ENCODE measurements at regions not wholly inside any gene's neighbourhood (a gene's known extent, or its start where the extent isn't known, plus 50 kb on each side); places are given as distances from the start of the nearest gene placed in this dataset.

DNA sequence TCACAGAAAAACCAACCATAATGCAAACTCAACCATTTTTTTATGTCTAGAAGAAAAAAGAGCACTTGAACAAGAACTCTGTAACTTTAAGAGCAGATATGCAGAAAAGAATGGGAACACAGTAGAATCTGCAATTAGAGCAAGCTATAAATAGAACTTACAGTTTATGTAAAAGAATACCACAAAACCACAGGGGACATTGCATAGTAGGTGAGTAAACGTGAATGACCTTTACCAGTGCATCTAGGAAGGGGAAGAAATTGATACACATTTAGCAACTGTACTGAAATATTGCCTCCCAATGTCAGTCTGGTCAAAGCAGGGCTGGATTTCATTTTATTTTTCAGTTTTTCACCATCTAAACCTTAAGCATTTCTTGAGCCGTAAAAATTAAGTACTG, 242.2 kb upstream of the EDNRB start:
- no peaks in the 10 kb centered on the region for H3K4me1 ChIP-seq (ENCODE audit: insufficient read depth, low read length)
- H3K9ac ChIP-seq (ENCODE audit: low read length) = no peak overlapping the region
- H3K27me3 ChIP-seq (ENCODE audit: low read length) = no peaks in the 10 kb centered on the region
- H3K36me3 ChIP-seq (ENCODE audit: low read depth, low read length) = no peaks in the 10 kb centered on the region
- H4K20me1 ChIP-seq (ENCODE audit: low read length) = no peaks in the 10 kb centered on the region
- H3K4me3 ChIP-seq (ENCODE audit: low read length) = no peak overlapping the region
- POLR2A ChIA-PET (ENCODE audit: unreplicated experiment) = no interaction called here
- no peak overlapping the region for H3K27ac ChIP-seq (ENCODE audit: low read length)
- no peaks in the 10 kb centered on the region for H3F3A ChIP-seq (ENCODE audit: low read length, unreplicated experiment)
- H3K79me2 ChIP-seq (ENCODE audit: low read length) = no peaks in the 10 kb centered on the region
- peak; percentile 17 for DNase-seq
- H3K9me2 ChIP-seq (replicated peaks; ENCODE audit: low read length) = no peaks in the 10 kb centered on the region
- BruUV-seq (replicated peaks) = no TSS peak
- H3K9me3 ChIP-seq (ENCODE audit: low read length) = no peaks in the 10 kb centered on the region
- H3K4me2 ChIP-seq (ENCODE audit: low read length) = no peak overlapping the region
- CTCF ChIA-PET = no interaction called here
- ATAC-seq = no peak; the same call in 1 of the 2 replicates
- no peak overlapping the region for H2AFZ ChIP-seq (ENCODE audit: low read length)
- TF ChIP-seq EZH2phosphoT487 (IDR thresholded peaks at IDR 0.05; ENCODE audit: borderline replicate concordance, low read length) = no peak
- TF ChIP-seq, protein P1, sequence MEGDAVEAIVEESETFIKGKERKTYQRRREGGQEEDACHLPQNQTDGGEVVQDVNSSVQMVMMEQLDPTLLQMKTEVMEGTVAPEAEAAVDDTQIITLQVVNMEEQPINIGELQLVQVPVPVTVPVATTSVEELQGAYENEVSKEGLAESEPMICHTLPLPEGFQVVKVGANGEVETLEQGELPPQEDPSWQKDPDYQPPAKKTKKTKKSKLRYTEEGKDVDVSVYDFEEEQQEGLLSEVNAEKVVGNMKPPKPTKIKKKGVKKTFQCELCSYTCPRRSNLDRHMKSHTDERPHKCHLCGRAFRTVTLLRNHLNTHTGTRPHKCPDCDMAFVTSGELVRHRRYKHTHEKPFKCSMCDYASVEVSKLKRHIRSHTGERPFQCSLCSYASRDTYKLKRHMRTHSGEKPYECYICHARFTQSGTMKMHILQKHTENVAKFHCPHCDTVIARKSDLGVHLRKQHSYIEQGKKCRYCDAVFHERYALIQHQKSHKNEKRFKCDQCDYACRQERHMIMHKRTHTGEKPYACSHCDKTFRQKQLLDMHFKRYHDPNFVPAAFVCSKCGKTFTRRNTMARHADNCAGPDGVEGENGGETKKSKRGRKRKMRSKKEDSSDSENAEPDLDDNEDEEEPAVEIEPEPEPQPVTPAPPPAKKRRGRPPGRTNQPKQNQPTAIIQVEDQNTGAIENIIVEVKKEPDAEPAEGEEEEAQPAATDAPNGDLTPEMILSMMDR (conservative IDR thresholded peaks at IDR 0.05; ENCODE audit: low read depth, low read length) = no peak
- TF ChIP-seq EZH2 (IDR thresholded peaks at IDR 0.05; ENCODE audit: low read length, unreplicated experiment) = no peak
- intact Hi-C loops (cut with micrococcal nuclease) = no loop called here

DNA sequence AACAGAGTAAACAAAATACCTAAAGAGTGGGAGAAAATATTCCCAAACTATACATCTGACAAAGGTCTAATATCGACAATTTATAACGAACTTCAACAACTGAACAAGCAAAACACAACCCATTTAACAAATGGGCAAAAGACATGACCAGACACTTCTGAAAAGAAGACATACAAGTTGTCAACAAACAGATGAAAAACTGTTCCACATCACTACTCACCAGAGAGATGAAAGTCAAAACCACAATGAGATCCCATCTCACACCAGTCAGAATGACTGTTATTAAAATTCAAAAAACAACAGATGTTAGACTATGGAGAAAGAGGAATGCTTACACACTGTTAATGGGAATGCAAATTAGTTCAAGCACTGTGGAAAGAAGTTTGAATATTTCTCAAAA, 233.8 kb upstream of the EDNRB start:
- ATAC-seq (no peak), DNase-seq (no peak)
- no peak overlapping the region for H2AFZ ChIP-seq (ENCODE audit: low read length)
- CTCF ChIA-PET = no interaction called here
- no peak overlapping the region for H3K27ac ChIP-seq (ENCODE audit: low read length)
- no peaks in the 10 kb centered on the region for H3F3A ChIP-seq (ENCODE audit: low read length, unreplicated experiment)
- POLR2A ChIA-PET (ENCODE audit: unreplicated experiment) = no interaction called here
- no peaks in the 10 kb centered on the region for H3K27me3 ChIP-seq (ENCODE audit: low read length)
- intact Hi-C loops (cut with micrococcal nuclease) = no loop called here
- H3K36me3 ChIP-seq (ENCODE audit: low read depth, low read length) = no peaks in the 10 kb centered on the region
- no peaks in the 10 kb centered on the region for H4K20me1 ChIP-seq (ENCODE audit: low read length)
- H3K9me3 ChIP-seq (ENCODE audit: low read length) = no peaks in the 10 kb centered on the region
- H3K4me1 ChIP-seq (ENCODE audit: insufficient read depth, low read length) = peaks cover 5% of the 10 kb centered on the region; the same call in 1 of the 2 replicates
- no peak overlapping the region for H3K4me3 ChIP-seq (ENCODE audit: low read length)
- BruUV-seq (replicated peaks) = no TSS peak
- H3K9me2 ChIP-seq (replicated peaks; ENCODE audit: low read length) = no peaks in the 10 kb centered on the region
- H3K9ac ChIP-seq (ENCODE audit: low read length) = no peak overlapping the region
- no peak overlapping the region for H3K4me2 ChIP-seq (ENCODE audit: low read length)
- no peaks in the 10 kb centered on the region for H3K79me2 ChIP-seq (ENCODE audit: low read length)
- TF ChIP-seq EZH2 (IDR thresholded peaks at IDR 0.05; ENCODE audit: low read length, unreplicated experiment) (no peak), EZH2phosphoT487 (IDR thresholded peaks at IDR 0.05; ENCODE audit: borderline replicate concordance, low read length) (no peak)
- TF ChIP-seq, protein P1 (conservative IDR thresholded peaks at IDR 0.05; ENCODE audit: low read depth, low read length) = no peak

DNA sequence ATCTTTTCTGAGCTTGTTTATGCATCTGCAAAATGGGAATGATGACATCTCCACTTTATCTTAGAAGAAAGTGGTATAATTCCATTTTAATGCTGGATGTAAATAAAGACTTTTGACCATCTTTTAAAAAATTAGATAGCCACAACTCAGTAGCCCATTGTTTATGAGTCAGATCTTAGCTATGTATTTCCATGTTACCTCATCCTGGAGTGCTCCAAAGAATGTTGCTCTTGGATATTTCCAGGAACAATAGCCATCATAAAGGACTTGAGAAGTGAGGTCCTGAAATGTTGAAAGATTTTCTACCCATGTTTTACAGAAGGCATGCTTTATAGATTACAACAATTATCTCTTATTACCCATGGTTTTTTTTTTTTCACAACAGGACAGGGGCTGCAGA, 229.3 kb upstream of the EDNRB start:
- H3K27ac ChIP-seq (ENCODE audit: low read length) = no peak overlapping the region

More for the DNA sequence above, 229.3 kb upstream of the EDNRB start:
- H3K36me3 ChIP-seq (ENCODE audit: low read depth, low read length) = no peaks in the 10 kb centered on the region
- intact Hi-C loops (cut with micrococcal nuclease) = no loop called here
- ChIA-PET CTCF (interaction anchor here (0.6 kb wide), 1 partner anchor 16 kb away, joined by 4 read pairs; no protein-coding TSS in a partner anchor), POLR2A (ENCODE audit: unreplicated experiment) (no interaction called here)
- no TSS peak for BruUV-seq (replicated peaks)
- H2AFZ ChIP-seq (ENCODE audit: low read length) = no peak overlapping the region
- TF ChIP-seq, protein P1 (conservative IDR thresholded peaks at IDR 0.05; ENCODE audit: low read depth, low read length) = no peak
- TF ChIP-seq EZH2phosphoT487 (IDR thresholded peaks at IDR 0.05; ENCODE audit: borderline replicate concordance, low read length) = no peak
- no peak for TF ChIP-seq EZH2 (IDR thresholded peaks at IDR 0.05; ENCODE audit: low read length, unreplicated experiment)
- DNase-seq (peak; percentile 61), ATAC-seq (peak; percentile 78)
- H4K20me1 ChIP-seq (ENCODE audit: low read length) = no peaks in the 10 kb centered on the region
- H3K4me2 ChIP-seq (ENCODE audit: low read length) = no peak overlapping the region
- no peaks in the 10 kb centered on the region for H3K9me2 ChIP-seq (replicated peaks; ENCODE audit: low read length)
- H3K79me2 ChIP-seq (ENCODE audit: low read length) = no peaks in the 10 kb centered on the region
- H3K9ac ChIP-seq (ENCODE audit: low read length) = no peak overlapping the region
- peaks cover 5% of the 10 kb centered on the region; the same call in 1 of the 2 replicates for H3K4me1 ChIP-seq (ENCODE audit: insufficient read depth, low read length)
- no peaks in the 10 kb centered on the region for H3K27me3 ChIP-seq (ENCODE audit: low read length)
- H3K9me3 ChIP-seq (ENCODE audit: low read length) = no peaks in the 10 kb centered on the region
- H3F3A ChIP-seq (ENCODE audit: low read length, unreplicated experiment) = no peaks in the 10 kb centered on the region
- H3K4me3 ChIP-seq (ENCODE audit: low read length) = no peak overlapping the region
